Testis (tissue), 2 donors: ENCODE measurements at regions not wholly inside any gene's neighbourhood (a gene's known extent, or its start where the extent isn't known, plus 50 kb on each side); places are given as distances from the start of the nearest gene placed in this dataset.

Source experiments
- CTCF ChIP-seq, 3 experiments: fragments of 450-650 bp in 2 of 3; fragments of 200-600 bp in 1 of 3; sonication (generic) in 1 of 3; IDR thresholded peaks; one replicate each; pipeline ENCODE4 v1.5.1; 2016 to 2019; ENCODE audit warnings: antibody characterized with exemption in 3 of 3, mild to moderate bottlenecking in 2 of 3, moderate library complexity in 1 of 3
- POLR2A ChIP-seq: fragments of 450-650 bp; IDR thresholded peaks from one replicate; pipeline ENCODE4 v1.6.1; 2017; ENCODE audit warnings: antibody characterized with exemption, mild to moderate bottlenecking, moderate library complexity

GRCh38 chr4:189285377-189285776 is 655.3 kb upstream of the FRG1 start:
- TF ChIP-seq CTCF (IDR thresholded peaks at IDR 0.05) (no peak), POLR2A (no peak)
